Stimulated activated naive CD8-positive, alpha-beta T cell treated with anti-CD3 and anti-CD28 coated beads, Interleukin-15, Interleukin-2, amounts not matched to agents 100 U/mL and 50 U/mL, for 24 hours (primary cell): ENCODE measurements at regions not wholly inside any gene's neighbourhood (a gene's known extent, or its start where the extent isn't known, plus 50 kb on each side); places are given as distances from the start of the nearest gene placed in this dataset.

ENCODE experiments used
- ATAC-seq: fragments of 150-1000 bp; cut with Tn5 transposase; one replicate; pipeline ENCODE4 v1.10.0; 2021
- DNase-seq: peaks from one replicate; pipeline ENCODE4 v3.0.0; 2021

DNA sequence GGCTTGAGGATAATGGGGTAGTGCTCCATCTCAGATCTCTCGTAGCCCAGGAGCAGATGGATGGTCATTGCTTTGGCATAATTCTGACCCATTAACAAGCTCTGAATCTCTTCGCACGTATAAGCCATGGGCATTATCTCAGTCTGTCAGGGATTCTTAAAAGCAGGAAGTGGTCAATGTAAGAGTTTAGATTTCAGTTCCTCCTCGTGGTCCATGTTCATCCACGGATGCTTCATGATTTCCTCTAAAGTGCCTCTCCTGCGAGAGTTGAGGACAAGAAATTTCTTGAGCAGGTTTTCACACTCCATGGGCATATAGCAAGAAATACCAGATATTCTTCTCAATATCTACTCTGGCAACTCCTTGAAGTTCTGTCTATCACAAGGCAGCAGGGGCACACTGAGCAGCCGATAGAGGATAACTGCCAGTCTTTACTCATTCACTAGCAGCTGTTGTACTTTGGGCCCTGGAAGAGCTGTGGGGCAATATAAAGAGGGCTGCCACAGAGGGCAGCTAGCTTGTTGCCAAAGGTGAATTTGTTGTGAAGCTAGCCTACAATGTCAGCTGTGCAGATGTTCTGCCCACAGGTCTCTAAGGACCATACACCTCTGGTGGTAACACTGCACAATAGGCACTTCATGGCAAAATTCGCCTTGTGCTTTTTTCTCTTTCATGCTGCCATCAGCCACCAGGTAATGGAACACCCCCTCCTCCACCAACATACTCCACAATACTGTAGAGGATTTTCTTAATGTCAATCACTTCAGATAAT lies 52.0 kb upstream of the WDR17 start:
- DNase-seq (no peak), ATAC-seq (no peak)

GRCh38 chr4:176014583-176015108 lies 51.0 kb upstream of the WDR17 start:
- no peak for ATAC-seq
- no peak for DNase-seq
